SK-N-SH treated with all-trans-retinoic acid at 6 μM for 48 hours (cell line): ENCODE measurements at regions not wholly inside any gene's neighbourhood (a gene's known extent, or its start where the extent isn't known, plus 50 kb on each side); places are given as distances from the start of the nearest gene placed in this dataset.

Source experiments
- ATAC-seq: fragments of 200-7000 bp; cut with Tn5 transposase; 3 replicates; pipeline ENCODE4 v1.9.1; 2020; ENCODE audit warnings: mild to moderate bottlenecking, moderate library complexity
- ARNTL ChIP-seq: fragments of 450-650 bp; formaldehyde crosslinking; IDR thresholded peaks from 2 replicates; pipeline ENCODE4 v1.5.0; 2020; ENCODE audit warnings: low read depth, mild to moderate bottlenecking, moderate library complexity, borderline replicate concordance
- BACH2 ChIP-seq: fragments of 250-450 bp; sonication (Bioruptor Pico); IDR thresholded peaks from 2 replicates; pipeline ENCODE4 v1.9.0; 2021; ENCODE audit warnings: mild to moderate bottlenecking, borderline replicate concordance
- CREB5 ChIP-seq: fragments of 250-450 bp; sonication (Bioruptor Pico); IDR thresholded peaks from 2 replicates; pipeline ENCODE4 v1.5.1; 2020; ENCODE audit warnings: low read depth, mild to moderate bottlenecking, moderate library complexity
- CSDC2 ChIP-seq: fragments of 250-450 bp; sonication (Bioruptor Pico); IDR thresholded peaks from 2 replicates; pipeline ENCODE4 v1.5.0; 2020; ENCODE audit warnings: mild to moderate bottlenecking, moderate library complexity
- CSRNP3 ChIP-seq: fragments of 250-450 bp; sonication (Bioruptor Pico); IDR thresholded peaks from 2 replicates; pipeline ENCODE4 v1.5.1; 2021; ENCODE audit warnings: mild to moderate bottlenecking, moderate library complexity
- ESRRG ChIP-seq: fragments of 250-450 bp; sonication (Bioruptor Pico); IDR thresholded peaks from 2 replicates; pipeline ENCODE4 v1.6.1; 2021; ENCODE audit warnings: mild to moderate bottlenecking
- GLIS3 ChIP-seq: fragments of 250-450 bp; sonication (Bioruptor Pico); IDR thresholded peaks from 2 replicates; pipeline ENCODE4 v1.5.0; 2020; ENCODE audit warnings: mild to moderate bottlenecking, moderate library complexity
- ISL1 ChIP-seq: fragments of 250-450 bp; sonication (Bioruptor Pico); IDR thresholded peaks from 2 replicates; pipeline ENCODE4 v2.1.2; 2022; ENCODE audit warnings: mild to moderate bottlenecking, moderate library complexity
- OSR1 ChIP-seq: fragments of 250-450 bp; sonication (Bioruptor Pico); IDR thresholded peaks from 2 replicates; pipeline ENCODE4 v1.8.0; 2022; ENCODE audit warnings: moderate library complexity, mild to moderate bottlenecking, inconsistent platforms
- PATZ1 ChIP-seq: fragments of 250-450 bp; sonication (Bioruptor Pico); IDR thresholded peaks from 2 replicates; pipeline ENCODE4 v1.8.0; 2020; ENCODE audit warnings: mild to moderate bottlenecking, moderate library complexity, borderline replicate concordance
- PPARA ChIP-seq: fragments of 250-450 bp; sonication (Bioruptor Pico); IDR thresholded peaks from 2 replicates; pipeline ENCODE4 v1.5.0; 2020; ENCODE audit warnings: mild to moderate bottlenecking, borderline replicate concordance
- RARB ChIP-seq: fragments of 250-450 bp; sonication (Bioruptor Pico); IDR thresholded peaks from 2 replicates; pipeline ENCODE4 v1.8.0; 2021; ENCODE audit warnings: mild to moderate bottlenecking, moderate library complexity
- SNAI2 ChIP-seq: fragments of 250-450 bp; sonication (Bioruptor Pico); IDR thresholded peaks from 2 replicates; pipeline ENCODE4 v1.5.0; 2020; ENCODE audit warnings: mild to moderate bottlenecking, moderate library complexity
- TCF4 ChIP-seq: fragments of 250-450 bp; sonication (Bioruptor Pico); IDR thresholded peaks from 2 replicates; pipeline ENCODE4 v1.8.0; 2021; ENCODE audit warnings: mild to moderate bottlenecking, moderate library complexity, borderline replicate concordance
- TOX ChIP-seq: fragments of 250-450 bp; sonication (Bioruptor Pico); IDR thresholded peaks from 2 replicates; pipeline ENCODE4 v1.8.0; 2021; ENCODE audit warnings: mild to moderate bottlenecking, moderate library complexity, borderline replicate concordance
- ZC3H10 ChIP-seq: fragments of 250-450 bp; sonication (Bioruptor Pico); IDR thresholded peaks from 2 replicates; pipeline ENCODE4 v1.5.1; 2021; ENCODE audit warnings: mild to moderate bottlenecking, moderate library complexity
- ZFP3 ChIP-seq: fragments of 250-450 bp; sonication (Bioruptor Pico); IDR thresholded peaks from 2 replicates; pipeline ENCODE4 v1.5.0; 2020; ENCODE audit warnings: mild to moderate bottlenecking, moderate library complexity
- ZFP30 ChIP-seq: fragments of 450-650 bp; formaldehyde crosslinking; IDR thresholded peaks from 2 replicates; pipeline ENCODE4 v1.5.0; 2022; ENCODE audit warnings: mild to moderate bottlenecking, moderate library complexity
- ZNF565 ChIP-seq: fragments of 450-650 bp; formaldehyde crosslinking; conservative IDR thresholded peaks from 2 replicates; pipeline ENCODE4 v1.5.0; 2020; ENCODE audit warnings: low read depth, mild to moderate bottlenecking, moderate library complexity
- ZNF70 ChIP-seq: fragments of 450-650 bp; formaldehyde crosslinking; IDR thresholded peaks from 2 replicates; pipeline ENCODE4 v1.5.0; 2020; ENCODE audit warnings: mild to moderate bottlenecking, moderate library complexity
- ZNF8 ChIP-seq: fragments of 450-650 bp; formaldehyde crosslinking; IDR thresholded peaks from 2 replicates; pipeline ENCODE4 v1.5.0; 2020; ENCODE audit warnings: mild to moderate bottlenecking, moderate library complexity
- TF ChIP-seq, protein P1 (sequence below): fragments of 250-450 bp; sonication (Bioruptor Pico); IDR thresholded peaks from 2 replicates; pipeline ENCODE4 v1.5.0; 2020; ENCODE audit warnings: mild to moderate bottlenecking, moderate library complexity
- TF ChIP-seq, protein P2 (sequence below): fragments of 250-450 bp; sonication (Bioruptor Pico); IDR thresholded peaks from 2 replicates; pipeline ENCODE4 v1.8.0; 2021; ENCODE audit warnings: low read depth, mild to moderate bottlenecking, moderate library complexity, borderline replicate concordance

- no peak for TF ChIP-seq ZFP30
- TF ChIP-seq ZNF70: no peak
- no peak for TF ChIP-seq ARNTL (CRISPR knock-in tag)
- no peak for TF ChIP-seq CREB5 (CRISPR knock-in tag)
- no peak for TF ChIP-seq ZFP3
- TF ChIP-seq PATZ1: no peak
- TF ChIP-seq, protein P1, sequence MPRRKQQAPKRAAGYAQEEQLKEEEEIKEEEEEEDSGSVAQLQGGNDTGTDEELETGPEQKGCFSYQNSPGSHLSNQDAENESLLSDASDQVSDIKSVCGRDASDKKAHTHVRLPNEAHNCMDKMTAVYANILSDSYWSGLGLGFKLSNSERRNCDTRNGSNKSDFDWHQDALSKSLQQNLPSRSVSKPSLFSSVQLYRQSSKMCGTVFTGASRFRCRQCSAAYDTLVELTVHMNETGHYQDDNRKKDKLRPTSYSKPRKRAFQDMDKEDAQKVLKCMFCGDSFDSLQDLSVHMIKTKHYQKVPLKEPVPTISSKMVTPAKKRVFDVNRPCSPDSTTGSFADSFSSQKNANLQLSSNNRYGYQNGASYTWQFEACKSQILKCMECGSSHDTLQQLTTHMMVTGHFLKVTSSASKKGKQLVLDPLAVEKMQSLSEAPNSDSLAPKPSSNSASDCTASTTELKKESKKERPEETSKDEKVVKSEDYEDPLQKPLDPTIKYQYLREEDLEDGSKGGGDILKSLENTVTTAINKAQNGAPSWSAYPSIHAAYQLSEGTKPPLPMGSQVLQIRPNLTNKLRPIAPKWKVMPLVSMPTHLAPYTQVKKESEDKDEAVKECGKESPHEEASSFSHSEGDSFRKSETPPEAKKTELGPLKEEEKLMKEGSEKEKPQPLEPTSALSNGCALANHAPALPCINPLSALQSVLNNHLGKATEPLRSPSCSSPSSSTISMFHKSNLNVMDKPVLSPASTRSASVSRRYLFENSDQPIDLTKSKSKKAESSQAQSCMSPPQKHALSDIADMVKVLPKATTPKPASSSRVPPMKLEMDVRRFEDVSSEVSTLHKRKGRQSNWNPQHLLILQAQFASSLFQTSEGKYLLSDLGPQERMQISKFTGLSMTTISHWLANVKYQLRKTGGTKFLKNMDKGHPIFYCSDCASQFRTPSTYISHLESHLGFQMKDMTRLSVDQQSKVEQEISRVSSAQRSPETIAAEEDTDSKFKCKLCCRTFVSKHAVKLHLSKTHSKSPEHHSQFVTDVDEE (CRISPR knock-in tag): no peak
- no peak for TF ChIP-seq CSDC2 (CRISPR knock-in tag)
- TF ChIP-seq ISL1 (CRISPR knock-in tag): no peak
- no peak for TF ChIP-seq GLIS3 (CRISPR knock-in tag)
- TF ChIP-seq ZC3H10 (CRISPR knock-in tag): no peak
- no peak for TF ChIP-seq ESRRG (CRISPR knock-in tag)
- no peak for TF ChIP-seq ZNF8 (CRISPR knock-in tag)
- no peak for TF ChIP-seq TOX
- TF ChIP-seq RARB (CRISPR knock-in tag): no peak
- TF ChIP-seq SNAI2 (CRISPR knock-in tag): no peak
- no peak for TF ChIP-seq ZNF565 (CRISPR knock-in tag)
- TF ChIP-seq OSR1: no peak
These were observed 77.6 kb downstream of the RIPK4 start for GRCh38 chr21:41689289-41689583.

DNA sequence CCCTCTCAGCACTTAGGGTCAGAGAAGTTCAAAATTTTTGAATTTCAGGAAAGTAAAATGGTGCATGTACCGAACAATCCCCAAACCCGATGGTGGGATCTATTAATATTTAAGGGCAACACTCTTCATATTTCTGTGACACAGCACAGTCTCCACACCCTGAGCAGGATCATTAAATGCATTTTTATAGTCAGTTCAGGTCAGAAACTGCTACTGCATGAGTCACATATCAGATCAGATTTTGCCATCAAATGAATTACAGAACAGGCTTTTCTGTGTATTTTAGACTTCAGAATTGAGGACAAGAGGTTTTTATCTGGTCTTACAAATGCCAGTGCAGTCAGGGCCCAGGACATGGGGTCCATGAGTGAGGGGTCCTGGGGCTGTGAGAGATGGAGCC lies 79.2 kb downstream of the RIPK4 start:
- TF ChIP-seq OSR1: no peak
- ATAC-seq: peak; percentile 33; the same call in 1 of the 3 replicates

More at GRCh38 chr21:41689289-41689583, 77.6 kb downstream of the RIPK4 start:
- no peak for ATAC-seq

GRCh38 chr21:41686664-41687063 lies 80.2 kb downstream of the RIPK4 start:
- no peak for ATAC-seq

More at GRCh38 chr21:41686664-41687063, 80.2 kb downstream of the RIPK4 start:
- TF ChIP-seq TCF4: no peak
- TF ChIP-seq OSR1: no peak
- TF ChIP-seq ZFP3: no peak
- TF ChIP-seq CSRNP3 (CRISPR knock-in tag): no peak
- TF ChIP-seq SNAI2 (CRISPR knock-in tag): no peak
- no peak for TF ChIP-seq ZFP30
- TF ChIP-seq BACH2: no peak
- TF ChIP-seq PPARA (CRISPR knock-in tag): no peak
- TF ChIP-seq TOX: no peak
- TF ChIP-seq PATZ1: no peak
- no peak for TF ChIP-seq ESRRG (CRISPR knock-in tag)
- no peak for TF ChIP-seq GLIS3 (CRISPR knock-in tag)
- no peak for TF ChIP-seq CREB5 (CRISPR knock-in tag)
- TF ChIP-seq ARNTL (CRISPR knock-in tag): no peak
- no peak for TF ChIP-seq RARB (CRISPR knock-in tag)
- no peak for TF ChIP-seq CSDC2 (CRISPR knock-in tag)
- TF ChIP-seq, protein P2, sequence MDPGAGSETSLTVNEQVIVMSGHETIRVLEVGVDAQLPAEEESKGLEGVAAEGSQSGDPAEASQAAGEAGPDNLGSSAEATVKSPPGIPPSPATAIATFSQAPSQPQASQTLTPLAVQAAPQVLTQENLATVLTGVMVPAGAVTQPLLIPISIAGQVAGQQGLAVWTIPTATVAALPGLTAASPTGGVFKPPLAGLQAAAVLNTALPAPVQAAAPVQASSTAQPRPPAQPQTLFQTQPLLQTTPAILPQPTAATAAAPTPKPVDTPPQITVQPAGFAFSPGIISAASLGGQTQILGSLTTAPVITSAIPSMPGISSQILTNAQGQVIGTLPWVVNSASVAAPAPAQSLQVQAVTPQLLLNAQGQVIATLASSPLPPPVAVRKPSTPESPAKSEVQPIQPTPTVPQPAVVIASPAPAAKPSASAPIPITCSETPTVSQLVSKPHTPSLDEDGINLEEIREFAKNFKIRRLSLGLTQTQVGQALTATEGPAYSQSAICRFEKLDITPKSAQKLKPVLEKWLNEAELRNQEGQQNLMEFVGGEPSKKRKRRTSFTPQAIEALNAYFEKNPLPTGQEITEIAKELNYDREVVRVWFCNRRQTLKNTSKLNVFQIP (CRISPR knock-in tag): no peak
